HT-29 (cell line): ENCODE measurements at regions not wholly inside any gene's neighbourhood (a gene's known extent, or its start where the extent isn't known, plus 50 kb on each side); places are given as distances from the start of the nearest gene placed in this dataset.

ENCODE experiments used
- DNase-seq: peaks from one replicate; pipeline ENCODE4 v3.0.0-alpha.2; 2015; ENCODE audit warnings: low spot score

- no peak for DNase-seq
Observed at GRCh38 chr14:27078191-27078590, 480.4 kb upstream of the NOVA1 start.

GRCh38 chr14:27079716-27080115 is 481.9 kb upstream of the NOVA1 start:
- DNase-seq: no peak

GRCh38 chr14:27085500-27085899 is 487.7 kb upstream of the NOVA1 start:
- DNase-seq: no peak

- no peak for DNase-seq
Observed at GRCh38 chr14:27090716-27091115, 492.9 kb upstream of the NOVA1 start.

GRCh38 chr14:27091973-27092372 is 494.1 kb upstream of the NOVA1 start:
- DNase-seq: no peak

- no peak for DNase-seq
Observed at GRCh38 chr14:27096091-27096490, 498.3 kb upstream of the NOVA1 start.

GRCh38 chr14:27098451-27098850 is 500.6 kb upstream of the NOVA1 start:
- no peak for DNase-seq

GRCh38 chr14:27114180-27114579 is 516.3 kb upstream of the NOVA1 start:
- no peak for DNase-seq

GRCh38 chr14:27123162-27123561 is 525.3 kb upstream of the NOVA1 start:
- DNase-seq: no peak

GRCh38 chr14:27127838-27128237 is 530.0 kb upstream of the NOVA1 start:
- no peak for DNase-seq

- no peak for DNase-seq
Observed at GRCh38 chr14:27134200-27134599, 536.4 kb upstream of the NOVA1 start.

GRCh38 chr14:27145170-27145569 is 547.3 kb upstream of the NOVA1 start:
- DNase-seq: no peak

GRCh38 chr14:27148143-27148542 is 550.3 kb upstream of the NOVA1 start:
- DNase-seq: no peak

- no peak for DNase-seq
Observed at GRCh38 chr14:27164139-27164538, 566.3 kb upstream of the NOVA1 start.

GRCh38 chr14:27175489-27175888 is 577.7 kb upstream of the NOVA1 start:
- no peak for DNase-seq

- no peak for DNase-seq
Observed at GRCh38 chr14:27181333-27181732, 583.5 kb upstream of the NOVA1 start.

- no peak for DNase-seq
Observed at GRCh38 chr14:27184427-27184826, 586.6 kb upstream of the NOVA1 start.

- no peak for DNase-seq
Observed at GRCh38 chr14:27186048-27186447, 588.2 kb upstream of the NOVA1 start.

GRCh38 chr14:27187136-27187535 is 589.3 kb upstream of the NOVA1 start:
- no peak for DNase-seq

- no peak for DNase-seq
Observed at GRCh38 chr14:27190296-27190695, 592.5 kb upstream of the NOVA1 start.

GRCh38 chr14:27199272-27199671 is 601.4 kb upstream of the NOVA1 start:
- no peak for DNase-seq

- no peak for DNase-seq
Observed at GRCh38 chr14:27205036-27205435, 607.2 kb upstream of the NOVA1 start.

GRCh38 chr14:27211741-27212140 is 613.9 kb upstream of the NOVA1 start:
- DNase-seq: no peak

GRCh38 chr14:27222671-27223070 is 624.8 kb upstream of the NOVA1 start:
- DNase-seq: no peak

- no peak for DNase-seq
Observed at GRCh38 chr14:27223906-27224305, 626.1 kb upstream of the NOVA1 start.
